Loucy (cell line): ENCODE measurements at regions not wholly inside any gene's neighbourhood (a gene's known extent, or its start where the extent isn't known, plus 50 kb on each side); places are given as distances from the start of the nearest gene placed in this dataset.

Experiments
- CTCF ChIP-seq: fragments of 200-600 bp; sonication (generic); conservative IDR thresholded peaks from 2 replicates; pipeline ENCODE4 v1.5.1; 2014; ENCODE audit warnings: mild to moderate bottlenecking, antibody characterized with exemption, low read length
- EZH2phosphoT487 ChIP-seq: fragments of 200-600 bp; IDR thresholded peaks from 2 replicates; pipeline ENCODE4 v1.6.1; 2018; ENCODE audit warnings: antibody characterized with exemption, mild to moderate bottlenecking, moderate library complexity, borderline replicate concordance

GRCh38 chr18:39062426-39062825 lies 1496.8 kb upstream of the CELF4 start:
- TF ChIP-seq CTCF (no peak), EZH2phosphoT487 (no peak)
